RWPE2 (cell line): ENCODE measurements at regions not wholly inside any gene's neighbourhood (a gene's known extent, or its start where the extent isn't known, plus 50 kb on each side); places are given as distances from the start of the nearest gene placed in this dataset.

Experiments
- ATAC-seq: fragments of 200-7000 bp; cut with Tn5 transposase; 3 replicates; pipeline ENCODE4 v1.9.1; 2021; ENCODE audit warnings: low read depth
- DNase-seq: peaks from one replicate; pipeline ENCODE4 v3.0.0-alpha.2; 2020; ENCODE audit warnings: low spot score
- H3K27ac ChIP-seq: fragments of 450-650 bp; 2 replicates; pipeline ENCODE4 v1.5.1; 2017; ENCODE audit warnings: mild to moderate bottlenecking; ENCODE audit not compliant: poor library complexity, severe bottlenecking
- H3K27me3 ChIP-seq: fragments of 250-450 bp; sonication (Bioruptor Pico); 2 replicates; pipeline ENCODE4 v1.5.1; 2021; ENCODE audit warnings: mild to moderate bottlenecking, moderate library complexity; ENCODE audit not compliant: insufficient read depth, poor library complexity, severe bottlenecking
- H3K36me3 ChIP-seq: fragments of 250-450 bp; sonication (Bioruptor Pico); 2 replicates; pipeline ENCODE4 v1.5.1; 2020; ENCODE audit warnings: low read depth, mild to moderate bottlenecking, moderate library complexity
- H3K4me1 ChIP-seq: fragments of 250-450 bp; sonication (Bioruptor Pico); 2 replicates; pipeline ENCODE4 v1.5.1; 2021; ENCODE audit warnings: mild to moderate bottlenecking, moderate library complexity; ENCODE audit not compliant: insufficient read depth, poor library complexity, severe bottlenecking
- H3K4me3 ChIP-seq: fragments of 250-450 bp; sonication (Bioruptor Pico); 2 replicates; pipeline ENCODE4 v1.5.1; 2021; ENCODE audit warnings: mild to moderate bottlenecking, moderate library complexity; ENCODE audit not compliant: severe bottlenecking
- H3K9me3 ChIP-seq: fragments of 250-450 bp; sonication (Bioruptor Pico); 2 replicates; pipeline ENCODE4 v1.5.1; 2021; ENCODE audit warnings: mild to moderate bottlenecking, moderate library complexity; ENCODE audit not compliant: severe bottlenecking
- CTCF ChIP-seq: fragments of 450-650 bp; IDR thresholded peaks from one replicate; pipeline ENCODE4 v1.5.1; 2017; ENCODE audit warnings: mild to moderate bottlenecking, moderate library complexity; ENCODE audit not compliant: poor library complexity, severe bottlenecking

DNA sequence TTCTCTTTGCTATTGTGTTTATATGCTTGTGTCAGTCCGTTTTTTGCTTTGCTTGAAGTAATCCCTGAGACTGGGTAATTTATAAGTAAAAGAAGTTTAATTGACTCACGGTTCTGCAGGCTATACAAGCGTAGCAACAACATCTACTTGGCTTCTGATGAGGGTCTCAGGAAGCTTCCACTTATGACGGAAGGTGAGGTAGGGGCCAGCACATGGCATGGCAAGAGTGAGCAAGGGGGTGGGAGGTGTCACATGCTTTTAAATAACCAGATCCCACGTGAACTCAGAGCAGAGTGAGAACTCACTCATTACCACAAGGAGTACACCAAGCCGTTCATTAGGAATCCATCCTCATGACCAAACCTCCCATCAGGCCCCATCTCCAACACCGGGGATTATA lies 540.3 kb downstream of the TDRD15 start:
- no peak for ATAC-seq
- Histone ChIP-seq H3K9me3 (no peaks in the 10 kb centered on the region), H3K4me1 (no peaks in the 10 kb centered on the region), H3K27ac (no peak overlapping the region), H3K36me3 (no peaks in the 10 kb centered on the region), H3K27me3 (no peaks in the 10 kb centered on the region), H3K4me3 (no peak overlapping the region)
- no peak for TF ChIP-seq CTCF
- no peak for DNase-seq

DNA sequence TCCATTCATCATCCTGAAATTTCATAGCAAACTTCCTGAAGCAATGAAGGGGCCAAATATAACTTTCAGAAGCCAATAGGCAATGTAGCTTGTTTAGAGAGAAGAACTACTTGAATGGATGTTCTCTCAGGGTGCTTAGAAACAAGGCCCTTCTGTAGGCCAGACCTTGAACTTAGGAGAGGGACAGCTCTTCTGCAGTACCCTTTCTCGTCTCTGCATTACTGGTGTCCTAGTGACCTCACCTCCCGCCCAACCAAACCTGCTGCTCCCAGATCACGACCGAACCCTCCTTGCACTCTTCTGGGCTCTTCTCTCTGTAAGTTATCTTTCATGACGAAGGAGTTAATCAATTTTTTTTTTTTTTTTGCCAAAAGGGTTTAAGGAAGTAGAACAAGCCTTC lies 543.9 kb downstream of the TDRD15 start:
- Histone ChIP-seq H3K9me3 (no peaks in the 10 kb centered on the region), H3K4me3 (no peak overlapping the region), H3K4me1 (no peaks in the 10 kb centered on the region), H3K27ac (no peak overlapping the region), H3K27me3 (no peaks in the 10 kb centered on the region), H3K36me3 (no peaks in the 10 kb centered on the region)
- DNase-seq = no peak
- TF ChIP-seq CTCF = no peak
- no peak for ATAC-seq

GRCh38 chr2:21668078-21668710 lies 544.4 kb downstream of the TDRD15 start:
- Histone ChIP-seq H3K36me3 (no peaks in the 10 kb centered on the region), H3K27ac (no peak overlapping the region), H3K4me3 (no peak overlapping the region), H3K4me1 (no peaks in the 10 kb centered on the region), H3K9me3 (no peaks in the 10 kb centered on the region), H3K27me3 (no peaks in the 10 kb centered on the region)
- DNase-seq (no peak), ATAC-seq (no peak)
- TF ChIP-seq CTCF = no peak

DNA sequence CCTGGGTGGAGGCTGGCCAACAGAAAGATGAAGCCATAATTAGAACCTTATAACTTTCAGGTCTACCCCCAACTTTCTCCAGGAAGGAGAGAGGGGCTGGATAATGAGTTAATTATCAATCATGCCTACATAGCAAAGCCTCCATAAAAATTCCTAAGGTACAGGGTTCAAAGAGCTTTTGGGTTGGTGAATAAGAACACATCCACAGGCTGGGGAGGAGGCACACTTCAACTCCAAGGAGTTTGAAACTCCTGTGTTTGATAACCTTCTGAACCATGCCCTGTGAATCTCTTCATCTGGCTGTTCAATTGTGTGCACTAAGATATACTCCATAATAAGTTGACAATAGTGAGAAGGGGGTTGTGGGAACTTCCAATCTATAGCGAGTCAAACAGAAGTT lies 552.3 kb downstream of the TDRD15 start:
- TF ChIP-seq CTCF = no peak
- H3K9me3 ChIP-seq = no peaks in the 10 kb centered on the region
- H3K27me3 ChIP-seq = no peaks in the 10 kb centered on the region
- H3K4me3 ChIP-seq = no peak overlapping the region
- ATAC-seq (no peak), DNase-seq (no peak)
- no peaks in the 10 kb centered on the region for H3K36me3 ChIP-seq
- no peaks in the 10 kb centered on the region for H3K4me1 ChIP-seq
- H3K27ac ChIP-seq = no peak overlapping the region

- no peak for TF ChIP-seq CTCF
- Histone ChIP-seq H3K4me3 (no peak overlapping the region), H3K9me3 (no peaks in the 10 kb centered on the region), H3K36me3 (no peaks in the 10 kb centered on the region), H3K4me1 (no peaks in the 10 kb centered on the region), H3K27ac (no peak overlapping the region), H3K27me3 (no peaks in the 10 kb centered on the region)
- ATAC-seq = peak; percentile 66; the same call in 1 of the 3 replicates
- no peak for DNase-seq
These were observed 552.9 kb downstream of the TDRD15 start for GRCh38 chr2:21676676-21677075.
